Activated effector memory CD4-positive, alpha-beta T cell treated with Interleukin-2 at 50 U/mL for 16 hours (primary cell): ENCODE measurements at regions not wholly inside any gene's neighbourhood (a gene's known extent, or its start where the extent isn't known, plus 50 kb on each side); places are given as distances from the start of the nearest gene placed in this dataset.
"Not testable (repeated sequence)": the region's sequence is repeated elsewhere in the genome, so short reads cannot be mapped to it uniquely, and the experiment has no call there.

ENCODE experiments used
- DNase-seq: peaks from one replicate; pipeline ENCODE4 v3.0.0-alpha.2; 2020

DNA sequence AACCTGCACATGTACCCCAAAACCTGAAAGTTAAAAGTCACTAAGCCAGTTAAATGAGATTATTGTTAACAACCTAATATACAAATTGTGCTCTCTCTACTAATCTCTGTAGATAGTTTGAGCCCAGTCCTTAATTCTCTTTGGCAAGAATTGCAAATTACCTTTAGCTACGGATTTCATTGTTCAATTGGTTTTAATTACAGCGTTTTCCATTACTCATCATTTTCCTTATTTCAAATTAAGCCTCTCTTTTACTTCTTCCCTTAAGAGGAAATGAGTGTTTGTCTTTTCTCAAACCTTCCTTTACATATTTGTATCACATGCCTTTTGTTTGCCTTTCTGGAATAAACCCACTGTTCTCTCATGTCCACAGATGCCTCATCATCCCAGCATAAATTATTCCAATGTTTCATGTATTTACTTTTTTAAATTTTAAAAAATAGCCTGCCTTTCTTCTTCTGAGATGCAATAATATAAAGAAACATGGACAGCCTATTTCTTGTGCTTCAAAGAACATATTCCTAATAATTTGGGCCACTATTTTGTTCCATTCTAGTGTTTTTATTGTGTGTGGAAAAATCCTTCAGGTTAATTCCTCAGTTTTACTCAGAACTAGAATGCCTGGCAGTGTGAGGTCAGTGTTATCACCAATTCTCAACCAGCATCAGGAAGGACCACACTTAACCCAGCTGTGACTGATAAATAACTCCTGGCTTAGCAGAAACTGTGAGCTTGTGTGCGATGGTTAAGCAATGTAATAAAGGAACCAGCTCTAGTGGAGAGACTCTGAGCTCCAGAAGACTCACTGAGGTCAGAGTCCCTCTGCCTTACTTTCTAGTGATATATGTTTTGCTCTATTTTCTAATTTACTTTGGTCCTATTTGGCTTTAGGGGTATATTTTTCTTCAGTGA lies 600.5 kb downstream of the LTN1 start:
- DNase-seq: no peak

- DNase-seq: no peak
Observed at GRCh38 chr21:28387220-28387619, 605.5 kb downstream of the LTN1 start.

GRCh38 chr21:28385845-28386244 lies 606.8 kb downstream of the LTN1 start:
- DNase-seq: no peak

DNA sequence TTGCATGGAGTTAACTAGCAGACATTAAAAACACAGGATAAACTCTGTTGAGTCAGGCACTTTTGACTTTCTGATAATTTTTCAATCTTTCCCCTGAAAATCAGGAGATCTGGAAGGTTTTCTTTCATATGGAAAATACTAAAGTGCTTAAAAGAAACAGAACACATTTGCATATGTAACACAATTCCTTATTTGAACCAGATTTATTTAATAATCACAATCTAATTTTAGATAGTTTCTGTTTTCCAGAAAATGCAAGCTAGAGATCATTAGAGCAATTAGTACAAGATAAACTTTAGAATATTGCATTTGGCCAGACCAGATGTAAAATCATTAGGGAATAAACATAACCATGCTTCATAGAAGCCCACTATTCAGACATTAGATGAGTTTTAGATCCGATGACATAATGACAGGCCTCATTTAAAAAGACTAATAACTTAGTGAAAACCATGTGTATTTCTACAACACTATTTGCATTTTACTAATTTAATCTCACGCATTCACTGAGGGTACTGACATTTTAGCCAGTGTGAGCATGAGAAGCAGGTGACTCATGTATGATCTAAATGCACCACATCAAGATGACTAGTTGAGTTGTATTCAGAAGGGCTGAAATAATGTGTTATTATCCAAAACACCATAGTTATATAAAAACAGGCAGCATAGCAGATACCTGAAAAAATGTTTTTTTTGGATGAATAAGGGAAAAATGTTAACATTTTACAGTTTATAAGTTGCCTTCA lies 611.5 kb downstream of the LTN1 start:
- DNase-seq: not testable (repeated sequence)

GRCh38 chr21:28380241-28380640 lies 612.4 kb downstream of the LTN1 start:
- no peak for DNase-seq

DNA sequence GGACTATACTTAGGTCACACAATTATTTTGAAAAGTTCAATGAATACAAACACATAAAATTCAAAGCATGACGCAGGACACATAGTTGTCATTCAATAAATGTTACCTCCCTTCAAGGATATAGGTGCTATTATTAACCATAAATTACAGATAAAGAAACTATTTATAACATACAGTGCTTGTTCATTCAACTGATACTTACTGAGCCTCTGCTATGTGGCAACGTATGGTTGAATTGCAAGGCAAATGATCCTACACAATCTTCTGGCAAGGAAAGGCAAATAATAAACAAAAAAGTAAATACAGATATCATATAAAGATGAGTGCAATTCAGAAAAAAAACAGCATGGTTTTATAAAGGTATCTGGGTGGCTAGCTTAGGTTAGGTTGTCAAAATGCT lies 614.7 kb downstream of the LTN1 start:
- DNase-seq: no peak

DNA sequence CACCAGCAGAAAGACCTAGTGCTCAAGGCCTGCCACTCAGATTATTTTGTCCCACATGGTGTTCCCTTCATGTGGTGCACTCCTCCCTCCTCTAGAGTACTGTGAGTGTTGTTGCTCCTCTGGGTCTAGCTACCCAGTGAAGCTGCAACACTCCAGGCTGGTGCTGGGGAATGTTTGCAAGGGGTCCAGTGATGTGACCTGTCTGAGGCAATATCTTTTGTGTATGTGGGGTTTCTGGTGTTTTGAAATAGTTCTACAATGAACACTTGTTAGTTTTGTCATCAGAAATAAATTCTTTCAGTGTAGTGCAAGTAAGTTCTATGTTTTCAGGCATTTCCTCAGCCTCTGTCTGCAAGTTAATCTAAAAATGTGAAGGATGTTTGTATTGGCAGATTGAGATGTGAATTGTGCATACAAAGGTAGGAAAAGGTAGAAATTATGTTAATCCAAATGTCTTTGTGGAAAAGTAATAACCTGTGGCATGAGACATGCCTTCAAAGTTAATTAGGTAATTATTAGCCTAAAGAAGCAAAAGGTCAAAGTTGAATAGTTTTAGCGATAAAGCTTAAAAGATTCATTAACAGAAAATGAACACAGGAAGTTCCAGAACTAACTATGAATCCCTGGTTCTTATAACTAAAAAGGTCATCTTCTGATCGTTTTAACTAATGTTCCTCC lies 616.8 kb downstream of the LTN1 start:
- no peak for DNase-seq

GRCh38 chr21:28374881-28375280 lies 617.8 kb downstream of the LTN1 start:
- DNase-seq: no peak

- no peak for DNase-seq
Observed at GRCh38 chr21:28371713-28372112, 621.0 kb downstream of the LTN1 start.

GRCh38 chr21:28359300-28359699 lies 633.4 kb downstream of the LTN1 start:
- no peak for DNase-seq

DNA sequence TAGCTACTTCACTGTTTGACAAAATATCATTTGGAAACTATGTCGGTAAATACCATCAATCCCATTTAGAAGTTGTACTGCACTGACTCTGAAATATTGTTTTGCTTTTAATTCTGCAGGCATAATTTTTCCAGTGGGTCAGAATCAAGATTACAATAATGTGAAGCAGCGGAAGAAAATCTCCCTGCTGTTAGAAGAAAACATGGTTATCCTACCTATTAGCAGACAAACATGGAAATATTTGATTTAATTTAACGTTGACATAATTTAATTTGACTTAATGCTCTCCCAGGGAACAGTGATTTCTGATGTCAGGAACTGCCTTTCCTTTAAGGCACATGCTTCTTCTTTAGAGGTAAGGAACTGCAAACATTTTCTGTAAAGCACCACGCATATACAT lies 634.0 kb downstream of the LTN1 start:
- DNase-seq: no peak

DNA sequence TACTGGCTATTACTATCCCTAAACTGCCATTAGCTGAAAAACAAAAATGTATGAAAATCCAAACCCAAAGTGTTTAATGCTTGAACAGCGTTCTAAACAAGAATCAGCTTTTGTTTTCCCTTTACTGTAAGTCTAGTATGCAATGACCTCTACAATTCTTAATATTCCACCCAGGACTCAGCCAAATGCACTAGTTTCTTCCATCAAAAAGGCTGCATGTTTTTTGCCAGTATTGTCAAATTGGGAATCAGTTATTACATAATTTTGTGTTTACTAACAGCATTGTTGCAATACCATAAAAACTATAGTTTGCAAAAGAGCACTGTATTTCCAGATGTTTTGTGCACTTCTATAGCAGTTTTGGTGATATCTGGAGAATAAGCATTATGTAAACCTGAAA lies 634.5 kb downstream of the LTN1 start:
- DNase-seq: no peak

DNA sequence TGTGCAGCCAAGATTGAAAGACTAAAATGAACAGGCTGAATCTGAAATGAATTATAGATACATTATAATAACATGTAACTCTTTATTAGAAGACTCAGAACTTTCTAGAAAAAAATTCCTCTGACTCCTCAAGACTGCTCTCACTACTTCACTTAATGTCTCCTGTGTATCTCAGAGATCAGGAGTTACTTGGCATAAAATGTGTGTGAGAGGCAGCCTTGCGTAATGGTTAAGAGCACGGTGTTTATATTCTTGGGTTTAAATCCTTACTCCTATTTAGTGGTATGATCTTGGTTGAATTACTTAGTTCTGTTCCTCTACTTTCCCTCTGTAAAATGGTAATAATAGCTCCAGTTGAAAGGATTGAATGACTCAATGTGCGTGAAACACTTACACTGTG lies 634.9 kb downstream of the LTN1 start:
- DNase-seq: no peak

DNA sequence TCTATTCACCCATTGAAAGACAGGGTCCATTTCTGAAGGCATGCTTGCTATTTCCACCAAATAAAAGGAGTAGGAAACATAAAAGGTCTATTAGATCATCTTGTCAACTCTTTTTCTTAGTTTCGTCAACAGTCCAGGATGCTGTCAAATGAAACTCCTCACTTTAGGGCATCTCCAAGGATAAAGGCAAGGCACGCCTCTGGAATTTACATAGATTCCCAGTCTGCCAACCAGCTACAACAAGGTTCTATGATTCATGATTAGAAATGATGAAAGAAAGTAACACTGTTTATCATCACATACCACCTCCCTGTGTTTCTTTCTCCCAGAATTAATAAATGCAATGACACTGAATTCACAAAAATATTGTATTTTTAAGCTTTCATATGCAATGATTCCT lies 636.3 kb downstream of the LTN1 start:
- no peak for DNase-seq

DNA sequence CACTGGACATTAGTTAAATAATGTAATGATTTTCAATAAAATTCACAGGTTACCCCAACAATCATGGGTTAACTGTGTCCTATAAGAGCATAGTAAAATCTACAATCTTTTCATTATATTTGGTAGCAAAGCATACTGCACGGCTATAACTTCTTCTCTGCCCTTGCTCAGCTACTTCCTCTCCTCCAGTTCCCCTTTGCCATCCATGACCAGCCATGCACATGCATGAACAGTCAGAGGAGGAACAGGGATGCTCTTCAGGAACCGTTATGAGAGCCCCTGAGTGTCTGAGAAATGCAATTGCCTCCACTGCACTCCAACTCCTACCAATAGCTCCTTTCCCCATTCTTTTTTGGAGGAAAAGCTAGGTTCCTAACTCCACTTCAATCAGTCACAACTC lies 646.7 kb downstream of the LTN1 start:
- DNase-seq: no peak

- no peak for DNase-seq
Observed at GRCh38 chr21:28344985-28345384, 647.7 kb downstream of the LTN1 start.

DNA sequence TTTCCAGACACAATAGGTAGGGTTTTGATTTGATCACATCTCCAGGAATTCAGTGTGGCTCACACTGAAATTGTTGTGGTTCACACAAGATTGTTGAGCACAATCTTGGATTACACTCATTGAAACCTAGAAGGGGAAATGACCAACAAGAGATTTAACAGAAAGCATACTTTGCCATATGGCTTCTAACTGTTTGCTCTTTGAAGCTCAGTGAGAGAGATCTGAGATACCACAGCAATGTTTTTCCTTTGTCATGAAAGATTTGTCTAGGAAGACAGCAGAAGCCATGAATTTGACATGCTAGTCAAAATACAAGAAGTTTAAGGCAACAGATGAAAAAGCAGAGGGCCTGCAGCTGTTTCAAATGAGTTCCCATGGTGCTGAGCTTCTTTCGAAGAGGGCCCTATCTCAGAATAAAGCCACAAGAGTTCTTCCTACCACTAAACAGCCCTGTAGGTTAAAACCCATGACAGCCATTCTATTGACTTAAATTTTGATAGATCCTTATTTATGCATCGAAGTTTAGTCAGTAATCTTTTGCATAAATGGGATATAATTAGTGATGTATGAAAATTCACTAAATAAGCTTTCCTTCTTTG lies 650.4 kb downstream of the LTN1 start:
- no peak for DNase-seq

DNA sequence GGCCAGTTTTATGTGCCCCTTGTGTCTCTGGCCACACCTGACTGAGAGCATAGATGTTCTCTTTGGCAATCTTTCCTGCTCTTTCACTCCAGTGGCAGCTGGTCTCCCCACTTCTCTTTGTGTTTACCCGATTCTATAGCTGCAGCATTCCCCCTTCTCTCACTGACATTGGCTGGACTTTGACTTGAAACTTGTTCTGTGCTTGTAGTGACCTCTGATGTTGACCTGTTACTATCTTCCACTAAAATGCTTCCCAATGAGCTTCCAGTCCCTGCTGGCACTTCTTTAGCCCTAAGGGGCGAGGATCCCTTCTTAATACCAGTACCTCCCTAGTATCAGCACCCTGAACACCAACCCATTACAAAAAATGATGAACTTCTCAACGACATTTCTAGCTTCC lies 653.3 kb downstream of the LTN1 start:
- no peak for DNase-seq

DNA sequence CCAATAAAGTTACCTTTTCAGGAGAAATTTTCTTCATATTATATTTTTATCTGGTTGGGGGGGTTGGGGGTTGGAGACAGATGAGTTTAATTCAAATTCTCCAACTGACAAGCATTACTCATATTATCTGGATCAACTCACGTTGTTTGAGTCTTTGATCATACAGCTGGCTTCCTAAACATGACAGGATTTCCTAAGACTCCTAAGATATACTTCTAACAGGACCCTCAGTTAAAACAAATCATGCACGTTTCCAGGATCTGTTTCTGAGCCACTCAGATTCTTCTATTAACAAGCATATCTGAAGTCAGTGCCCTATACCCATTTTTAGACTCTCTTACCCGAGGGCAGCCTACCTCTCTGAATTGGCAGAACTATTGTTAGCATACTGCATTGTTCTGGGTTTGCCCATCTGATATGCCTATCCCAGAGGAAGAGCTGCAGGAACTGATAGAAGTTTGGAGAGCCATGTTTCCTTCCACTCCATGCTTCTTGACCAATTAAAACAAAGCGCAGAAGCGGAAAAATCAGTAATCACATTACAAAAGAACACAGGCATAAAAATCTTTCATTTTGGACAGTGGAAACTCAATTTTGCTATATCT lies 653.9 kb downstream of the LTN1 start:
- DNase-seq: no peak

DNA sequence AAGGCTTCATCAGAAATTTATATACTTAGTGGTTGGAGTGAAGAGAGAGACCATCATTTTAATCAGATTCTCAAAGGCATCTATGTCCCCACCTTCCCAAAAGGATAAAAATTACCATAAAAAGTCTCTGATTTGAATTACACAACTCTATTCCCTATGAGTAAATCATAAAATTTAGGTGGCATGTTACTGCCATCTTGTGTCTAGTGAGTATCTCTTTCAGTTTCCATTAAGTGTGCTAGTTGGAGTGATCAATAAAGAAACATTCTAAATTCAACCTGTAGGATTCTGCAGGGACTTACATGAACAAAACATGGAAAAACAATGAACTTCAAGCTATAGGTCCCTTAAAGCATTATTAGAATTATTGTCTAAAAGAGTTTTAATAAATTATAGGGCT lies 655.4 kb downstream of the LTN1 start:
- no peak for DNase-seq

DNA sequence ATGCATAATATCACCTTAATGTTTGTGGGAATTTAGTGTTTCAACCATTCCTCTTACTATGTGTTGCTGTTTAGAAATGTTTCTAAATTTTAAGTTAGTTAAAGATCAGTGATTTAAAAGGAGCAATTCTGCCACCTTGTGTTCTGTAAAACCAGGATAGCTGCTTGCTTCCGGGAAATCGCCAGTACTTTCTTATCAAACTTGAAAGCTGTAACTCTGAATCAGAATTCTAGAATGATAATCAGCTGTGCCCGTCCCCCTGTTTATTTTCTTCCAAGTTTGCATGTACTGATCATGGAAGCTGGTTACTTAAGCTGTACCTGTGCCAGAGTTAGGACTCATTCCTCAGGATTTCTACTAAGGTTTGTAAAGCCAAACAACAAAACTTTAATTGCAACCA lies 656.4 kb downstream of the LTN1 start:
- no peak for DNase-seq

DNA sequence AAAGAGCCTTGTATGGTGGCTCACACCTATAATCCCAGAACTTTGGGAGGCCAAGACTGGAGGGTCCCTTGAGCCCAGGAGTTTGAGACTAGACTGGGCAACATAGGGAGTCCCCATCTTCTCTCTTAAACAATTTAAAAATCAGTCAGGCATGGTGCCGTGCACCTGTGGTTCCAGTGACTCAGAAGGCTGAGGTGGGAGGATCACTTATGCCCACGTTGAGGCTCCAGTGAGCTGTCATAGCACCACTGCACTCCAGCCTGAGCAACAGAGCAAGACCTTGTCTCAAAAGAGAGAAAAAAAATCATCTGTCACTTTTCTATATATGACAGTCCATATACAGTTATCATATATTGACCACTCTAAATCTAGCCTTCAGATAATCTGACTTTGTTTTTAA lies 658.3 kb downstream of the LTN1 start:
- DNase-seq: no peak

DNA sequence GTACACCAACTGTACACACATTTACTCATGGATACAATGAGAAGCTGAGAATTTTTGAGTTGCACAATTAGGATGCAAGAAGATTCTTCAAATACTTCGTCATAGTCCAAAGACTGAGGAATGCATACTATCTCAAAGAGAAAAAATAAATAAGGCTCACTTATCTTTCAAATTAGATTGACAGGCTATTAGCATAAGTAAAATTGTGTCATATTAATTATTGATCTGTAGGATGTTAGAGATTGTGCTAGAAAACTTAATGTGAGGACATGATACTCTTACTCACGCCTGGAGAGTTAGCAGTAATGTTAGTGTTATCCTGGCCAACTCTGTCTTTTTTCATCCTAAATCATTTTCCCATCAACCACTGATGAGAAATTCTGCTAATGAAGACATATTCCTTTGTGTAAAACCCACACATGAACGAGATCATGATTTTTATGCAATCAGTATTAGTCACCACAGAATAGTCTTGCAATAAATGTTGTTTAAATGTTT lies 659.0 kb downstream of the LTN1 start:
- no peak for DNase-seq
